ENCODE measurements at regions not wholly inside any gene's neighbourhood (a gene's known extent, or its start where the extent isn't known, plus 50 kb on each side); places are given as distances from the start of the nearest gene placed in this dataset.

GRCh38 chr1:94319319-94320102 is 82.1 kb upstream of the ARHGAP29 start:
- no peak overlapping the region for H3K27ac ChIP-seq

DNA sequence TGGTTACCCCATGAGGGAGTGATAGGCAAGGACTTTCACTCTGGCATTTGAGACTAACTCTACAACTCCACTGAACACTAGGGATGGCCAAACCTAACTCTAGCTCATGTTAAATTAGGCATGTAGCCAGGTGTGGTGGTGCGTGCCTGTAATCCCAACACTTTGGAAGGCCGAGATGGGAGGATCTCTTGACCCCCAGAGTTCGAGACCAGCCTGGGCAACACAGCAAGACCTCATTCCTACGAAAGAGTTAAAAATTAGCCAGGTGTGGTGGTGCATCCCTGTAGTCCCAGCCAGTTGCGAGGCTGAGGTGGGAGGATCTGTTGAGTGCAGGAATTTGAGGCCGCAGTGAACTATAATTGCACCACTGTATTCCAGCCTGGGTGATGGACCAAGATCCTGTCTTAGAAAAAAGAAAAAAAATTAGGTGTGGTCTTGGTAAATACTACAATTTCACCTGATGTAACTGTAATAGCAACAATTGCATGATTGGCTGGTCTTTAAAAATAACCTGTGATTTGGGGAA is 81.2 kb upstream of the ARHGAP29 start:
- Histone ChIP-seq H3K9me3 (no peaks in the 10 kb centered on the region), H3K36me3 (no peaks in the 10 kb centered on the region), H3K4me3 (no peak overlapping the region), H3K27ac (no peak overlapping the region), H3K27me3 (no peaks in the 10 kb centered on the region), H3K9ac (ENCODE audit: low read depth in 2 of 2, low read length in 2 of 2) (no peak overlapping the region), H3K4me1 (no peaks in the 10 kb centered on the region)
- intact Hi-C loops (cut with DNase I): no loop called here
- no peak for DNase-seq
- no peak for TF ChIP-seq CTCF (IDR thresholded peaks at IDR 0.05)

More at GRCh38 chr1:94319319-94320102, 82.1 kb upstream of the ARHGAP29 start:
- Histone ChIP-seq H3K36me3 (no peaks in the 10 kb centered on the region), H3K9me3 (no peaks in the 10 kb centered on the region), H3K4me1 (no peaks in the 10 kb centered on the region), H3K4me3 (no peak overlapping the region), H3K9ac (ENCODE audit: low read depth in 2 of 2, low read length in 2 of 2) (no peak overlapping the region), H3K27me3 (no peaks in the 10 kb centered on the region)
- intact Hi-C loops (cut with DNase I): no loop called here
- TF ChIP-seq CTCF (IDR thresholded peaks at IDR 0.05): no peak
- no peak for DNase-seq

- Histone ChIP-seq H3K4me1 (no peaks in the 10 kb centered on the region), H3K9me3 (no peaks in the 10 kb centered on the region), H3K27me3 (no peaks in the 10 kb centered on the region), H3K9ac (ENCODE audit: low read depth in 2 of 2, low read length in 2 of 2) (no peak overlapping the region), H3K27ac (no peak overlapping the region), H3K4me3 (no peak overlapping the region), H3K36me3 (no peaks in the 10 kb centered on the region)
- DNase-seq: no peak
- intact Hi-C loops (cut with DNase I): no loop called here
- TF ChIP-seq CTCF (IDR thresholded peaks at IDR 0.05): no peak
Observed at GRCh38 chr1:94317790-94318188, 80.4 kb upstream of the ARHGAP29 start.

GRCh38 chr1:94316836-94317789 is 79.7 kb upstream of the ARHGAP29 start:
- intact Hi-C loops (cut with DNase I): no loop called here
- H3K9me3 ChIP-seq: no peaks in the 10 kb centered on the region
- H3K9ac ChIP-seq (ENCODE audit: low read depth in 2 of 2, low read length in 2 of 2): no peak overlapping the region
- H3K4me3 ChIP-seq: no peak overlapping the region
- H3K27ac ChIP-seq: no peak overlapping the region
- TF ChIP-seq CTCF (IDR thresholded peaks at IDR 0.05): no peak
- H3K4me1 ChIP-seq: no peaks in the 10 kb centered on the region
- no peaks in the 10 kb centered on the region for H3K27me3 ChIP-seq
- no peak for DNase-seq
- no peaks in the 10 kb centered on the region for H3K36me3 ChIP-seq

- H3K4me1 ChIP-seq: no peaks in the 10 kb centered on the region
- no peak overlapping the region for H3K9ac ChIP-seq (ENCODE audit: low read depth in 2 of 2, low read length in 2 of 2)
Observed at GRCh38 chr1:94316183-94316582, 78.8 kb upstream of the ARHGAP29 start.

More at GRCh38 chr1:94316183-94316582, 78.8 kb upstream of the ARHGAP29 start:
- no peaks in the 10 kb centered on the region for H3K36me3 ChIP-seq
- no peaks in the 10 kb centered on the region for H3K9me3 ChIP-seq
- H3K27ac ChIP-seq: no peak overlapping the region
- TF ChIP-seq CTCF (IDR thresholded peaks at IDR 0.05): no peak
- intact Hi-C loops (cut with DNase I): no loop called here
- DNase-seq: no peak
- H3K4me3 ChIP-seq: no peak overlapping the region
- H3K27me3 ChIP-seq: no peaks in the 10 kb centered on the region
